ENCODE measurements at regions not wholly inside any gene's neighbourhood (a gene's known extent, or its start where the extent isn't known, plus 50 kb on each side); places are given as distances from the start of the nearest gene placed in this dataset.

DNA sequence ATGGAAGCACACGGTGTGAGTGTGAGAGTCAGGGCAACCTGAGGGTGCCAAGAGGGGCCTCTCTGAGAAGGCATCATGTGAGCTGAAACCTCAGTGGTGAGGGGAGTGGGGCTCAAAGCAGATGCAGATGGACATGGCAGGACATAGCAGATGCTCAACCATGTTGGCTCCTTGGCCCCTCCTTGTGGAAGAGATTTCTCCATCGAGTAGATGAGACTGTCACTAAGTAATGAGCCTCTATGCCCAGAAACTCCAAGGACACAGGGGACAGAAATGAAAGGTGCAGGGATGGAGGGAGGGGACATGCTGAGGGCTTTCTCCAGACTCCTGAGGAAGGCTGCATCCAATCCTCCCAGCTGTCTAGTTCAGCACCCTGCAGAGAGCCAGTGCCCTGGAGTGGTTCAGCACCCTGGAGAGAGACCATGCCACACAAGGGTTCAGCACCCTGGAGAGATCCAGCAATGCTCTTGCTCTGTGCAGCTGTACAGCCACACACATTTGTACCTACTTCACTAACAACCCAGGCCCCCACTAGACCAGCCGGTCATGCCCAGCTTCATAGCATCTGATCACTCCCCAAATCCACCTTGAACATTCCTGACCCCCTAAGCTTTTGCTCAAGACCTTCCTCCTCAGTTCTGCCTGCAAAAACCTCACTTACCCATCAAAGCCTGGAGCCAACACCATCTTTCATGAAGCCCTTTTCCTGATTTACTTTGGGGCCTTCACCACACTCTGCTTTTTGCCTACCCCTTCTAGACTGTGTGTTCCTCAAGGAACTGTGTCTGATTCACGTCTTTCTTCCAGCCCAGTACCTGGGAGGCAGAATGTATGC lies 252.0 kb downstream of the CTTN start (continued):
- TF ChIP-seq, protein P1, sequence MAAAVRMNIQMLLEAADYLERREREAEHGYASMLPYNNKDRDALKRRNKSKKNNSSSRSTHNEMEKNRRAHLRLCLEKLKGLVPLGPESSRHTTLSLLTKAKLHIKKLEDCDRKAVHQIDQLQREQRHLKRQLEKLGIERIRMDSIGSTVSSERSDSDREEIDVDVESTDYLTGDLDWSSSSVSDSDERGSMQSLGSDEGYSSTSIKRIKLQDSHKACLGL (CRISPR knock-in tag; IDR thresholded peaks at IDR 0.05; ENCODE audit: borderline replicate concordance, poor library complexity, severe bottlenecking): no peak
- TF ChIP-seq SRF (CRISPR knock-in tag; IDR thresholded peaks at IDR 0.05) (peak in 1 of 2 experiments; percentile 95; a peak in 2 of 4 replicates), RBM34 (IDR thresholded peaks at IDR 0.05; ENCODE audit: borderline replicate concordance, insufficient read depth, low read length) (no peak), ETS2 (tag; IDR thresholded peaks at IDR 0.05; ENCODE audit: borderline replicate concordance, poor library complexity, severe bottlenecking) (no peak), HNRNPUL1 (IDR thresholded peaks at IDR 0.05; ENCODE audit: low read length) (no peak), CBFA2T3 (IDR thresholded peaks at IDR 0.05) (no peak), ZNF586 (CRISPR knock-in tag; conservative IDR thresholded peaks at IDR 0.05) (no peak), GATAD2A (IDR thresholded peaks at IDR 0.05) (no peak), ZNF124 (CRISPR knock-in tag; IDR thresholded peaks at IDR 0.05) (no peak), ZNF311 (CRISPR knock-in tag; IDR thresholded peaks at IDR 0.05) (peak; percentile 81), ZSCAN32 (CRISPR knock-in tag; IDR thresholded peaks at IDR 0.05) (no peak), ZBTB17 (CRISPR knock-in tag; IDR thresholded peaks at IDR 0.05) (no peak), ZNF217 (CRISPR knock-in tag; IDR thresholded peaks at IDR 0.05) (no peak)
- TF ChIP-seq, protein P2, sequence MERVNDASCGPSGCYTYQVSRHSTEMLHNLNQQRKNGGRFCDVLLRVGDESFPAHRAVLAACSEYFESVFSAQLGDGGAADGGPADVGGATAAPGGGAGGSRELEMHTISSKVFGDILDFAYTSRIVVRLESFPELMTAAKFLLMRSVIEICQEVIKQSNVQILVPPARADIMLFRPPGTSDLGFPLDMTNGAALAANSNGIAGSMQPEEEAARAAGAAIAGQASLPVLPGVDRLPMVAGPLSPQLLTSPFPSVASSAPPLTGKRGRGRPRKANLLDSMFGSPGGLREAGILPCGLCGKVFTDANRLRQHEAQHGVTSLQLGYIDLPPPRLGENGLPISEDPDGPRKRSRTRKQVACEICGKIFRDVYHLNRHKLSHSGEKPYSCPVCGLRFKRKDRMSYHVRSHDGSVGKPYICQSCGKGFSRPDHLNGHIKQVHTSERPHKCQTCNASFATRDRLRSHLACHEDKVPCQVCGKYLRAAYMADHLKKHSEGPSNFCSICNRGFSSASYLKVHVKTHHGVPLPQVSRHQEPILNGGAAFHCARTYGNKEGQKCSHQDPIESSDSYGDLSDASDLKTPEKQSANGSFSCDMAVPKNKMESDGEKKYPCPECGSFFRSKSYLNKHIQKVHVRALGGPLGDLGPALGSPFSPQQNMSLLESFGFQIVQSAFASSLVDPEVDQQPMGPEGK (CRISPR knock-in tag; IDR thresholded peaks at IDR 0.05; ENCODE audit: borderline replicate concordance): no peak
- TF ChIP-seq, protein P3, sequence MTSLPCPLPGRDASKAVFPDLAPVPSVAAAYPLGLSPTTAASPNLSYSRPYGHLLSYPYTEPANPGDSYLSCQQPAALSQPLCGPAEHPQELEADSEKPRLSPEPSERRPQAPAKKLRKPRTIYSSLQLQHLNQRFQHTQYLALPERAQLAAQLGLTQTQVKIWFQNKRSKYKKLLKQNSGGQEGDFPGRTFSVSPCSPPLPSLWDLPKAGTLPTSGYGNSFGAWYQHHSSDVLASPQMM (CRISPR knock-in tag; IDR thresholded peaks at IDR 0.05): no peak
- TF ChIP-seq, protein P4, sequence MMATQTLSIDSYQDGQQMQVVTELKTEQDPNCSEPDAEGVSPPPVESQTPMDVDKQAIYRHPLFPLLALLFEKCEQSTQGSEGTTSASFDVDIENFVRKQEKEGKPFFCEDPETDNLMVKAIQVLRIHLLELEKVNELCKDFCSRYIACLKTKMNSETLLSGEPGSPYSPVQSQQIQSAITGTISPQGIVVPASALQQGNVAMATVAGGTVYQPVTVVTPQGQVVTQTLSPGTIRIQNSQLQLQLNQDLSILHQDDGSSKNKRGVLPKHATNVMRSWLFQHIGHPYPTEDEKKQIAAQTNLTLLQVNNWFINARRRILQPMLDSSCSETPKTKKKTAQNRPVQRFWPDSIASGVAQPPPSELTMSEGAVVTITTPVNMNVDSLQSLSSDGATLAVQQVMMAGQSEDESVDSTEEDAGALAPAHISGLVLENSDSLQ (IDR thresholded peaks at IDR 0.05): no peak
- TF ChIP-seq, protein P5, sequence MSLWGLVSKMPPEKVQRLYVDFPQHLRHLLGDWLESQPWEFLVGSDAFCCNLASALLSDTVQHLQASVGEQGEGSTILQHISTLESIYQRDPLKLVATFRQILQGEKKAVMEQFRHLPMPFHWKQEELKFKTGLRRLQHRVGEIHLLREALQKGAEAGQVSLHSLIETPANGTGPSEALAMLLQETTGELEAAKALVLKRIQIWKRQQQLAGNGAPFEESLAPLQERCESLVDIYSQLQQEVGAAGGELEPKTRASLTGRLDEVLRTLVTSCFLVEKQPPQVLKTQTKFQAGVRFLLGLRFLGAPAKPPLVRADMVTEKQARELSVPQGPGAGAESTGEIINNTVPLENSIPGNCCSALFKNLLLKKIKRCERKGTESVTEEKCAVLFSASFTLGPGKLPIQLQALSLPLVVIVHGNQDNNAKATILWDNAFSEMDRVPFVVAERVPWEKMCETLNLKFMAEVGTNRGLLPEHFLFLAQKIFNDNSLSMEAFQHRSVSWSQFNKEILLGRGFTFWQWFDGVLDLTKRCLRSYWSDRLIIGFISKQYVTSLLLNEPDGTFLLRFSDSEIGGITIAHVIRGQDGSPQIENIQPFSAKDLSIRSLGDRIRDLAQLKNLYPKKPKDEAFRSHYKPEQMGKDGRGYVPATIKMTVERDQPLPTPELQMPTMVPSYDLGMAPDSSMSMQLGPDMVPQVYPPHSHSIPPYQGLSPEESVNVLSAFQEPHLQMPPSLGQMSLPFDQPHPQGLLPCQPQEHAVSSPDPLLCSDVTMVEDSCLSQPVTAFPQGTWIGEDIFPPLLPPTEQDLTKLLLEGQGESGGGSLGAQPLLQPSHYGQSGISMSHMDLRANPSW (CRISPR knock-in tag; IDR thresholded peaks at IDR 0.05): no peak

Data from K562 (cell line).